ENCODE measurements at regions not wholly inside any gene's neighbourhood (a gene's known extent, or its start where the extent isn't known, plus 50 kb on each side); places are given as distances from the start of the nearest gene placed in this dataset.

- H3K27ac ChIP-seq = no peak overlapping the region
- no peak overlapping the region for H2AFZ ChIP-seq (replicated peaks)
- Mint-ChIP-seq H3K4me1 (peaks cover 36% of the 10 kb centered on the region), H3K4me3 (no peak overlapping the region), H3K36me3 (no peaks in the 10 kb centered on the region), H3K9me3 (no peaks in the 10 kb centered on the region), H3K27ac (no peak overlapping the region), H3K27me3 (ENCODE audit: insufficient read depth, low read depth) (peaks cover 6% of the 10 kb centered on the region)
- TF ChIP-seq EZH2phosphoT487 (IDR thresholded peaks at IDR 0.05) = no peak
- no peak for TF ChIP-seq EZH2 (IDR thresholded peaks at IDR 0.05)
- TF ChIP-seq CTCF (IDR thresholded peaks at IDR 0.05) = no peak
- H3K9me3 ChIP-seq (ENCODE audit: low read depth) = no peaks in the 10 kb centered on the region
- H3K9ac ChIP-seq = no peak overlapping the region
- H3K4me2 ChIP-seq = no peak overlapping the region
- peaks cover 7% of the 10 kb centered on the region for H3F3A ChIP-seq (ENCODE audit: low read depth)
- H3K4me1 ChIP-seq = peaks cover 41% of the 10 kb centered on the region
- no peaks in the 10 kb centered on the region for H3K36me3 ChIP-seq
- no peaks in the 10 kb centered on the region for H3K27me3 ChIP-seq
- H3K4me3 ChIP-seq = no peak overlapping the region
- DNase-seq (ENCODE audit: low spot score) = no peak
- H3K79me2 ChIP-seq (ENCODE audit: low read depth) = no peaks in the 10 kb centered on the region
- no peaks in the 10 kb centered on the region for H4K20me1 ChIP-seq (ENCODE audit: low read depth)
Observed at GRCh38 chr1:38500891-38501290, 358.7 kb downstream of the RRAGC start.

GRCh38 chr1:38500352-38500751, 359.2 kb downstream of the RRAGC start:
- H3K4me3 Mint-ChIP-seq = no peak overlapping the region
- H3K27me3 Mint-ChIP-seq (ENCODE audit: insufficient read depth, low read depth) = peaks cover 6% of the 10 kb centered on the region
- Histone ChIP-seq H3K4me1 (peaks cover 43% of the 10 kb centered on the region), H3K27me3 (no peaks in the 10 kb centered on the region), H3K79me2 (ENCODE audit: low read depth) (no peaks in the 10 kb centered on the region), H2AFZ (replicated peaks) (no peak overlapping the region), H3F3A (ENCODE audit: low read depth) (peaks cover 7% of the 10 kb centered on the region), H3K4me2 (no peak overlapping the region), H3K4me3 (no peak overlapping the region), H3K9ac (no peak overlapping the region), H3K27ac (no peak overlapping the region), H3K9me3 (ENCODE audit: low read depth) (no peaks in the 10 kb centered on the region), H4K20me1 (ENCODE audit: low read depth) (no peaks in the 10 kb centered on the region), H3K36me3 (no peaks in the 10 kb centered on the region)
- peaks cover 37% of the 10 kb centered on the region for H3K4me1 Mint-ChIP-seq
- no peak overlapping the region for H3K27ac Mint-ChIP-seq
- DNase-seq (ENCODE audit: low spot score) = no peak
- no peaks in the 10 kb centered on the region for H3K36me3 Mint-ChIP-seq
- no peaks in the 10 kb centered on the region for H3K9me3 Mint-ChIP-seq
- no peak for TF ChIP-seq EZH2 (IDR thresholded peaks at IDR 0.05)
- TF ChIP-seq CTCF (IDR thresholded peaks at IDR 0.05) = peak; percentile 57

- peak; percentile 51 for DNase-seq (ENCODE audit: low spot score)
- H3F3A ChIP-seq (ENCODE audit: low read depth) = peaks cover 7% of the 10 kb centered on the region
- H3K36me3 ChIP-seq = no peaks in the 10 kb centered on the region
- H2AFZ ChIP-seq (replicated peaks) = no peak overlapping the region
- no peaks in the 10 kb centered on the region for H3K36me3 Mint-ChIP-seq
- no peak overlapping the region for H3K27ac ChIP-seq
- no peak overlapping the region for H3K27ac Mint-ChIP-seq
- H3K4me2 ChIP-seq = peak overlapping the region; percentile 55
- H3K4me3 Mint-ChIP-seq = no peak overlapping the region
- no peaks in the 10 kb centered on the region for H3K9me3 ChIP-seq (ENCODE audit: low read depth)
- no peaks in the 10 kb centered on the region for H4K20me1 ChIP-seq (ENCODE audit: low read depth)
- no peak overlapping the region for H3K9ac ChIP-seq
- H3K9me3 Mint-ChIP-seq = no peaks in the 10 kb centered on the region
- H3K4me1 ChIP-seq = peaks cover 43% of the 10 kb centered on the region
- peaks cover 8% of the 10 kb centered on the region for H3K27me3 Mint-ChIP-seq (ENCODE audit: insufficient read depth, low read depth)
- TF ChIP-seq CTCF (IDR thresholded peaks at IDR 0.05) (no peak), EZH2 (IDR thresholded peaks at IDR 0.05) (no peak), EZH2phosphoT487 (IDR thresholded peaks at IDR 0.05) (no peak)
- H3K4me1 Mint-ChIP-seq = peaks cover 39% of the 10 kb centered on the region
- no peak overlapping the region for H3K4me3 ChIP-seq
- no peaks in the 10 kb centered on the region for H3K79me2 ChIP-seq (ENCODE audit: low read depth)
- no peaks in the 10 kb centered on the region for H3K27me3 ChIP-seq
Observed at GRCh38 chr1:38498686-38499085, 360.9 kb downstream of the RRAGC start.
